ENCODE measurements at regions not wholly inside any gene's neighbourhood (a gene's known extent, or its start where the extent isn't known, plus 50 kb on each side); places are given as distances from the start of the nearest gene placed in this dataset.

GRCh38 chr16:64717871-64718270 lies 404.0 kb downstream of the CDH11 start:
- no peak for TF ChIP-seq CTCF (IDR thresholded peaks at IDR 0.05; ENCODE audit: low read length)
- no peak for TF ChIP-seq EZH2 (optimal IDR thresholded peaks at IDR 0.05; ENCODE audit: low read depth, low read length)
- TF ChIP-seq EZH2phosphoT487 (IDR thresholded peaks at IDR 0.05; ENCODE audit: low read length) = no peak
